CD4-positive, alpha-beta T cell treated with Interleukin-12 subunit alpha and Interleukin-12 subunit beta, for 1 hour (primary cell): ENCODE measurements at regions not wholly inside any gene's neighbourhood (a gene's known extent, or its start where the extent isn't known, plus 50 kb on each side); places are given as distances from the start of the nearest gene placed in this dataset.
"Not testable (repeated sequence)": the region's sequence is repeated elsewhere in the genome, so short reads cannot be mapped to it uniquely, and the experiment has no call there.

ENCODE experiments used
- DNase-seq: peaks from one replicate; pipeline ENCODE4 v3.0.0-alpha.2; 2020

GRCh38 chr1:201731592-201731991 is 97.4 kb upstream of the IPO9 start:
- no peak for DNase-seq

GRCh38 chr1:201732351-201732750 is 96.6 kb upstream of the IPO9 start:
- no peak for DNase-seq

- not testable (repeated sequence) for DNase-seq
Observed at GRCh38 chr1:201734221-201734620, 94.7 kb upstream of the IPO9 start.

- no peak for DNase-seq
Observed at GRCh38 chr1:201734786-201735185, 94.2 kb upstream of the IPO9 start.

- DNase-seq = no peak
Observed at GRCh38 chr1:201736707-201737320, 92.1 kb upstream of the IPO9 start.

- no peak for DNase-seq
Observed at GRCh38 chr1:201737352-201738060, 91.5 kb upstream of the IPO9 start.

GRCh38 chr1:201739080-201739479 is 89.9 kb upstream of the IPO9 start:
- no peak for DNase-seq

GRCh38 chr1:201739492-201740085 is 89.4 kb upstream of the IPO9 start:
- DNase-seq = peak; percentile 51

GRCh38 chr1:201740086-201740541 is 88.8 kb upstream of the IPO9 start:
- no peak for DNase-seq

GRCh38 chr1:201740670-201741111 is 88.3 kb upstream of the IPO9 start:
- DNase-seq = no peak

- DNase-seq = no peak
Observed at GRCh38 chr1:201741763-201742342, 87.1 kb upstream of the IPO9 start.

- DNase-seq = no peak
Observed at GRCh38 chr1:201742476-201742875, 86.5 kb upstream of the IPO9 start.

- DNase-seq = no peak
Observed at GRCh38 chr1:201742955-201743805, 85.8 kb upstream of the IPO9 start.

GRCh38 chr1:201745023-201745422 is 83.9 kb upstream of the IPO9 start:
- DNase-seq = no peak

GRCh38 chr1:201746156-201746555 is 82.8 kb upstream of the IPO9 start:
- no peak for DNase-seq

- no peak for DNase-seq
Observed at GRCh38 chr1:201747261-201747660, 81.7 kb upstream of the IPO9 start.

- no peak for DNase-seq
Observed at GRCh38 chr1:201748335-201748734, 80.6 kb upstream of the IPO9 start.

GRCh38 chr1:201749059-201749690 is 79.8 kb upstream of the IPO9 start:
- DNase-seq = no peak

GRCh38 chr1:201750120-201750519 is 78.8 kb upstream of the IPO9 start:
- no peak for DNase-seq

GRCh38 chr1:201750934-201751333 is 78.0 kb upstream of the IPO9 start:
- no peak for DNase-seq

GRCh38 chr1:201751872-201752271 is 77.1 kb upstream of the IPO9 start:
- no peak for DNase-seq

GRCh38 chr1:201752333-201752732 is 76.6 kb upstream of the IPO9 start:
- DNase-seq = no peak
